Adrenal gland (tissue), 9 donors: ENCODE measurements at regions not wholly inside any gene's neighbourhood (a gene's known extent, or its start where the extent isn't known, plus 50 kb on each side); places are given as distances from the start of the nearest gene placed in this dataset.

ENCODE experiments used
- DNase-seq, 7 donors: peaks; one replicate each; pipeline ENCODE4 v3.0.0-alpha.2; 2019 to 2020
- H3K27ac ChIP-seq, 5 donors: fragments of 200-600 bp; sonication (generic) in 4 of 5; 1 replicate in 3 of 5; 2 replicates in 2 of 5; pipeline versions ENCODE4 v1.5.1 to v1.8.0; 2016 to 2020; ENCODE audit warnings: mild to moderate bottlenecking in 1 of 5
- H3K27me3 ChIP-seq: fragments of 200-600 bp; 2 replicates; pipeline ENCODE4 v1.8.0; 2021
- H3K36me3 ChIP-seq, 2 donors: fragments of 200-600 bp; replicated peaks in 1 of 2; 1 replicate in 1 of 2; 2 replicates in 1 of 2; pipeline versions ENCODE4 v1.5.1 to v1.8.0; 2018 to 2022
- H3K4me1 ChIP-seq, 2 donors: fragments of 200-600 bp; replicated peaks in 1 of 2; 1 replicate in 1 of 2; 2 replicates in 1 of 2; pipeline versions ENCODE4 v1.5.1 to v1.8.0; 2018 to 2021
- H3K4me3 ChIP-seq, 4 donors: fragments of 200-600 bp; sonication (generic) in 3 of 4; one replicate each; pipeline ENCODE4 v1.5.1; 2016 to 2018
- H3K9me3 ChIP-seq, 3 donors: fragments of 200-600 bp; sonication (generic) in 1 of 3; replicated peaks in 1 of 3; 1 replicate in 2 of 3; 2 replicates in 1 of 3; pipeline versions ENCODE4 v1.5.1 to v1.8.0; 2016 to 2021
- POLR2A ChIP-seq, 2 donors: fragments of 450-650 bp; IDR thresholded peaks; one replicate each; pipeline ENCODE4 v1.6.1; 2017; ENCODE audit warnings: antibody characterized with exemption in 2 of 2, mild to moderate bottlenecking in 2 of 2, moderate library complexity in 1 of 2
- WGBS, 4 donors: extraction: QIAGEN DNeasy Blood & Tissue Kit in 2 of 4; methylation state at CpG; one replicate each; pipeline versions ENCODE4 v1.1.5 to v1.1.7; 2013 to 2017; 5-methylcytosine and 5-hydroxymethylcytosine counted together
- intact Hi-C, 2 donors: fragments of 100-400 bp; cut with DNase I; formaldehyde crosslinking; loops; one replicate each; pipeline versions ENCODE4 v1.14.1 to v1.15.0; 2022 to 2023
- TF ChIP-seq, protein P1 (sequence below), 6 experiments: fragments of 450-650 bp in 4 of 6; fragments of 200-600 bp in 2 of 6; sonication (generic) in 1 of 6; IDR thresholded peaks; 1 replicate in 5 of 6; 2 replicates in 1 of 6; pipeline versions ENCODE4 v1.5.1 to v1.8.0; 2016 to 2021; ENCODE audit warnings: antibody characterized with exemption in 6 of 6, mild to moderate bottlenecking in 2 of 6, moderate library complexity in 1 of 6
- donor health status: healthy with polysubstance abuse.
- donor health status: Bipolar disorder and iron deficiency.
- donor health status: DM: yes; HTN: yes; CAD: no.
- donor health status: DM: no; HTN: no; CAD: no.
- donor health status: DM: no; HTN: no; CAD: no.

DNA sequence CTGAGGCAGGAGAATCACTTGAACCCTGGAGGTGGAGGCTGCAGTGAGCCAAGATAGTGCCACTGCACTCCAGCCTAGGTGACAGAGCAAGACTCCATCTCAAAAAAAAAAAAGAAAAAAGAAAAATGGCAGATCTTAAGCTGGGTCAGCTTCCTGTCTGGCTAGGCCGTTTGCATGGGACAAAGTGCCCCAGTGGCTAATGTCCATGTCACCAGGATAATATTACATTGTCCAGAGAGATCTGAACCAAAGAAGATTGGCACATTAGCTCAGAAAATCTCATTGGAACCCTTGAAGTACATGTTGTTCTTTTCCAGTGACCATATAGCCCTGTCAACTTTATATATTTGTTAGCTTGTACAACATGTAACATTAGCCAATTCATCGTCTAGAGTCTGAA lies 59.2 kb upstream of the DAB2IP start:
- no peaks in the 10 kb centered on the region for H3K36me3 ChIP-seq
- no peaks in the 10 kb centered on the region for H3K4me1 ChIP-seq
- H3K9me3 ChIP-seq: no peaks in the 10 kb centered on the region
- H3K27me3 ChIP-seq: no peaks in the 10 kb centered on the region
- H3K27ac ChIP-seq: no peak overlapping the region
- no peak for DNase-seq
- 82 to 88% (median 85%) methylated on average over 2 of the region's 2 CpGs for WGBS, 4 donors
- intact Hi-C loops: no loop called here
- TF ChIP-seq POLR2A (IDR thresholded peaks at IDR 0.05): no peak
- TF ChIP-seq, protein P1, sequence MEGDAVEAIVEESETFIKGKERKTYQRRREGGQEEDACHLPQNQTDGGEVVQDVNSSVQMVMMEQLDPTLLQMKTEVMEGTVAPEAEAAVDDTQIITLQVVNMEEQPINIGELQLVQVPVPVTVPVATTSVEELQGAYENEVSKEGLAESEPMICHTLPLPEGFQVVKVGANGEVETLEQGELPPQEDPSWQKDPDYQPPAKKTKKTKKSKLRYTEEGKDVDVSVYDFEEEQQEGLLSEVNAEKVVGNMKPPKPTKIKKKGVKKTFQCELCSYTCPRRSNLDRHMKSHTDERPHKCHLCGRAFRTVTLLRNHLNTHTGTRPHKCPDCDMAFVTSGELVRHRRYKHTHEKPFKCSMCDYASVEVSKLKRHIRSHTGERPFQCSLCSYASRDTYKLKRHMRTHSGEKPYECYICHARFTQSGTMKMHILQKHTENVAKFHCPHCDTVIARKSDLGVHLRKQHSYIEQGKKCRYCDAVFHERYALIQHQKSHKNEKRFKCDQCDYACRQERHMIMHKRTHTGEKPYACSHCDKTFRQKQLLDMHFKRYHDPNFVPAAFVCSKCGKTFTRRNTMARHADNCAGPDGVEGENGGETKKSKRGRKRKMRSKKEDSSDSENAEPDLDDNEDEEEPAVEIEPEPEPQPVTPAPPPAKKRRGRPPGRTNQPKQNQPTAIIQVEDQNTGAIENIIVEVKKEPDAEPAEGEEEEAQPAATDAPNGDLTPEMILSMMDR (IDR thresholded peaks at IDR 0.05): no peak
- no peak overlapping the region for H3K4me3 ChIP-seq

DNA sequence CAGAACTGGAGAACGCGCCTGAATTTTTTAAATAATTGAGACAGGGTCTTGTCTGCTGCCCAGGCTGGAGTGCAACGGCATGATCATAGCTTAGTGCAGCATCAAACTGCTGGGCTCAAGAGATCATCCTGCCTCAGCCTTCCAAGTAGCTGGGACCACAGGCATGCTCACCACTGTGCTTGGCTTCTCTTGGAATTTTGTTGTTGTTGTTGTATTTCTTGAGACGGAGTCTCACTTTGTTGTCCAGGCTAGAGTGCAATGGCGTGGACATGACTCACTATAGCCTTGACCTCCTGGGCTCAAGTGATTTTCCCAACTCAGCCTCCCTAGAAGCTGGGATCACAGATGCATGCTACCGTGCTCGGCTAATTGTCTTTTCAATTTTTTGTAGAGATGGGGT lies 58.4 kb upstream of the DAB2IP start:
- TF ChIP-seq, protein P1 (IDR thresholded peaks at IDR 0.05): no peak
- TF ChIP-seq POLR2A (IDR thresholded peaks at IDR 0.05): no peak
- intact Hi-C loops: no loop called here
- H3K27ac ChIP-seq: no peak overlapping the region
- no peak overlapping the region for H3K4me3 ChIP-seq
- H3K9me3 ChIP-seq: no peaks in the 10 kb centered on the region
- no peaks in the 10 kb centered on the region for H3K36me3 ChIP-seq
- peak in 1 of 7 donors; percentile 28 for DNase-seq
- H3K27me3 ChIP-seq: no peaks in the 10 kb centered on the region
- H3K4me1 ChIP-seq: no peaks in the 10 kb centered on the region
- WGBS, 4 donors: 63 to 69% (median 67%) methylated on average over 6 to 7 of the region's 7 CpGs

DNA sequence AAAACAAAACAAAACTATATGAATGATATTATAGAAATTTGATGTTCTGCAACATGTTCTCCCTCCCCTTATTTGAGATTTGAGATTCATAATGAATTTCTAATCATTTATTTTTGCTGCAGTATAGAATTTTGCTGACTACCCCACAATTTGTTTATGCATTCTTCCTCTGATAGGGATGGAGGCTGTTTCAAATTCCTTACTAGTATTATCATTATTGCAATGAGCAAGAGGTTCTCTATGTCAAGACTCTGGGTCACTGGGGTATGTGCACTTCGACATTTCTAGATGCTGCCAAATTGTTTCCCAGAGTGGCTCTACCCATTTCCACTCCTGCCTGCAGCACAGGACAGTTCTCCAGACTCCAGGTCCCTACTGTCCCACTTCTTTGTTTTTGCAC lies 54.9 kb upstream of the DAB2IP start:
- TF ChIP-seq, protein P1 (IDR thresholded peaks at IDR 0.05): no peak
- TF ChIP-seq POLR2A (IDR thresholded peaks at IDR 0.05): no peak
- Histone ChIP-seq H3K9me3 (no peaks in the 10 kb centered on the region), H3K4me1 (peaks cover 19 to 24% of the 10 kb centered on the region in 2 donors), H3K36me3 (no peaks in the 10 kb centered on the region), H3K27me3 (no peaks in the 10 kb centered on the region), H3K27ac (no peak overlapping the region), H3K4me3 (no peak overlapping the region)
- WGBS, 4 donors: 45 to 70% (median 65%) methylated on average over 1 of the region's 1 CpG
- intact Hi-C loops: no loop called here
- DNase-seq: no peak

DNA sequence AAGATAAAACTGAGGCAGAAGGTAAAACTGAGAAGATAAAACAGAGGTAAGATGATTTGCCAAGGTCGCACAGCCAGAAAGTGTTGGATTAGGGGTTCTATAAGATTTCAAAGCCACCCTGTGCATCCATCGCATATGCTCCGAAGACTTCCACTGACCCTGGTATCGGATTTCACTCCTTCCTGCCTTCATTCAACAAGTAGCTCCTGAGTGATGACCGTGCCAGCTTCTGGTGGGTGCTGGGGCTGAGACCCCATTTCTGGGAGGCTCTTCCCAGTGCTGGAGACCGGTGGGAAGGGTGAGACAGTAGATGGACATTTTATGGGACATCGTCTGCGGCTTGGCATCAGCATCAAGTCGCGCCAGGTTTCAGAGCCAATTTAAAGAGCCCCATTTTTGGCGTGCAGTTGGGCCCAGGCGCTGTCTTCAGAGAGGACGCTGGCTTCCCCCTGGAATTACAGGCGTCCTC lies 53.7 kb upstream of the DAB2IP start:
- H3K4me3 ChIP-seq: no peak overlapping the region
- H3K36me3 ChIP-seq: no peaks in the 10 kb centered on the region
- H3K27me3 ChIP-seq: no peaks in the 10 kb centered on the region
- intact Hi-C loops: no loop called here
- TF ChIP-seq, protein P1 (IDR thresholded peaks at IDR 0.05): peak in 1 of 6 experiments; percentile 33
- no peak for TF ChIP-seq POLR2A (IDR thresholded peaks at IDR 0.05)
- no peak for DNase-seq
- no peaks in the 10 kb centered on the region for H3K9me3 ChIP-seq
- H3K4me1 ChIP-seq: peaks cover 19 to 24% of the 10 kb centered on the region in 2 donors
- H3K27ac ChIP-seq: peak overlapping the region in 3 of 5 donors; percentile 63 to 89 (median 82)
- 73 to 83% (median 74%) methylated on average over 12 to 14 of the region's 14 CpGs for WGBS, 4 donors
